ENCODE measurements at regions not wholly inside any gene's neighbourhood (a gene's known extent, or its start where the extent isn't known, plus 50 kb on each side); places are given as distances from the start of the nearest gene placed in this dataset.

DNA sequence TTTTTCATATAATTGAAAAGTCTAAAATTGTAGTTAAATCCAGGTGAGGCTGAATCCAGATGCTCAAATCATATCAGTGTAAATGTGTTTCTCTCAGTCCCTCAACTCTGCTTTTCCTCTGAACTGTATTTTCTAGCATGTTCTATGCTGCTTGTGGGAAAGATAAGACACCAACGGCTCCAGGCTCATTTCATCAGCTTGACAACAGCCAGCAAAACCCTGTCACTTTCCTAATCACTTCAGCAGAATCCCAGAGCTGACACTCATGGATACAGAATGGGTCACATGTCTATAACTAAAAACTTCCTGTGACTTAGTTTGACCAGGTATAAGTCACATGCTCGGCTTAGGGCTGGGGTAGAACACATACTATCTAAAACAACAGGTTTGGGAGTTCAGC is 179.4 kb upstream of the ADRA1B start:
- DNase-seq (ENCODE audit: low read depth in 3 of 3, low spot score in 2 of 3): no peak

DNA sequence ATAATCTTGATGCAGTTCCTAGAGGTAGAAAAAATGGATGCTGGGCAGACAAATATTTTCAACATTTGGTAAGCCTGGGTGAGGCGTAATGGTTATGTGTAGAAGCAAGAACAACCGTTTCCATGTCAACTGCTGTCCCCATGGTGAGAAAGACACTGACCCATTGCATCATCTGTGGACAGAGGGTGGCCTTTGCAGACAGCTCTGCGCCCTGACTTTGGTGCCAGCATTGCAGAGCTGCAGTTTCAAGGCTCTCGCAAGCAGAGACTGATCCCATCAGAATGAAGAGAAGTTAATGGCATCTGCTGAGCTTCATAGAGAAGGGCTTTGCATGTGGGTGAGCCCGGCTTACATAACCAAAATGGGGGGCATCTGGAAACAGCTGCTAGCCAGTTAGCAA is 179.0 kb upstream of the ADRA1B start:
- DNase-seq (ENCODE audit: low read depth in 3 of 3, low spot score in 2 of 3): no peak

DNA sequence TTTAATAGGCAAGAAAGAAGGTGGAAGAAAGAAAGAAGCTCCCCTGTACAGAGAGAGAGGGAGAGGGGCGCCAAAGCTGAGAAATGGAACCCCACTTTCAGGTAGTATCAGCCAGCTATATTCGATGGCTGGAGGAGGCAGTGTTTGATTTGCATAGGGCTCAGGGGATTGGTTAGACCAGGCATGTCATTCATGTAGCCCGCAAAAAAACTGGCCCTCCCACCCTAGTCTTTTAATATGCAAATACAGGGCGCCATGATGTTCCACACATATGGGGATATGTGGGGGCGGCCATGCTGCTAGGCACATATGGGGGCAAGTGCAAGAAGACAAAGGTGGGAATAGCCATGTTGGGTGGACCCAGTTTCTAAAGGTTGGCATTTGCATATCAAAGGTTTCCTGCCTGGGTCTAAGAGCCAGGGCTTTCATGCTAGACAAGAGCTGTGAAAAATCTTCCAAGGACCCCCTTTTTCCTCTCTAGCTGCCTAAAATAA is 174.4 kb upstream of the ADRA1B start:
- no peak for DNase-seq (ENCODE audit: low read depth in 3 of 3, low spot score in 2 of 3)

DNA sequence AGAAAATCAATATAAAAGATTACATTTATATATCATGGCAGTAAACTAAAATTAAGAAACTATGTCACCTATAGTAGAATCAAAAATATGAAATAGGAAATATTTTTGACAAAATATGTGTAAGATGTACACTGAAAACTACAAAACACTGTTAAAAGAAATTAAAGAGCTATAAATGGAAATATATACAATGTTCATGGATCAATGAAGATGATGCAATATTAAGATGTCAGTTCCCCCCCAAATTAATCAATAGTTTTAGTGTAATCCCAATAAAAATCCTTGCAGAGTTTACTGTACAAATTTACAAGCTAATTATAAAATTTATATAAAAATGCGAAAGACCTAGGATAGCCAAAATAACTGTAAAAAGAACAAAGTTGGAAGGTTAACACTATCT is 173.0 kb upstream of the ADRA1B start:
- no peak for DNase-seq (ENCODE audit: low read depth in 3 of 3, low spot score in 2 of 3)

GRCh38 chr5:159746707-159747106 is 169.6 kb upstream of the ADRA1B start:
- no peak for DNase-seq (ENCODE audit: low read depth in 3 of 3, low spot score in 2 of 3)

DNA sequence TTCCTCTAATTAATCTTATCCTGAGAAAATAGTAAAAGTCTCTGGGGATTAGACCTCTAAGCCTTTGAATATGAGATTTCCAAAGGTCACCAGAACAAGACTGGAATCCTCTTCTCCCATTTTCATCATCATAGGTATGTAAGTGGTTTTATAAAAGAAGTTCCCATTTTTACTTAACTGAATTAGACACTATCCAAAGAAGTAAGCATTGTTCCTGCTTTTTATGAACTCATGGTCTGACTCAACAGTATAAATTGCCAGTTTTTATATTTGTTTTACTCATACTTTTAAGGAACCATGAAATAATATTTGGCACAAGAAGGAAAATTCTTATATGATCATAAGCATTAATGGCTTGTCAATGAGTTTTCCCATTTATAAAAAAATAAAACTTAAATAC is 167.1 kb upstream of the ADRA1B start:
- no peak for DNase-seq (ENCODE audit: low read depth in 3 of 3, low spot score in 2 of 3)

- DNase-seq (ENCODE audit: low read depth in 3 of 3, low spot score in 2 of 3): no peak
Observed at GRCh38 chr5:159750226-159750625, 166.1 kb upstream of the ADRA1B start.

DNA sequence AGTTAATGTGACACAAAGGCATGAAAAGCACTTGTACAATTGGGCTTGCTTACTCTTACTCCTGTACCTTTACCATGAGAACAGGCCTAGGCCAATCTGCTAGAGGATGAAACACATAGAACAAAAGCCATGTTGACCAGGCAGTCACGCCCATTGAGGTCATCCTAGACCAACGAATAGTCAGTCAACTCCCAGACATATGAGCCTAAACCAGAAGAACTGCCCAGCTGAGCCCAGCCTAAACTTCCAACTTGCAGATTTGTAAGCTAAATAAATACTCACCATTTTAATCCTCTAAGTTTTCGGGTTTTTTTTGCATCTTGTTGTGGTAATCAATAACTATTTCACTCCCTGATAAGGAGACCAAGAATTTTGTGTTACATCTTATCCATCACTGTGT is 164.8 kb upstream of the ADRA1B start:
- no peak for DNase-seq (ENCODE audit: low read depth in 3 of 3, low spot score in 2 of 3)

DNA sequence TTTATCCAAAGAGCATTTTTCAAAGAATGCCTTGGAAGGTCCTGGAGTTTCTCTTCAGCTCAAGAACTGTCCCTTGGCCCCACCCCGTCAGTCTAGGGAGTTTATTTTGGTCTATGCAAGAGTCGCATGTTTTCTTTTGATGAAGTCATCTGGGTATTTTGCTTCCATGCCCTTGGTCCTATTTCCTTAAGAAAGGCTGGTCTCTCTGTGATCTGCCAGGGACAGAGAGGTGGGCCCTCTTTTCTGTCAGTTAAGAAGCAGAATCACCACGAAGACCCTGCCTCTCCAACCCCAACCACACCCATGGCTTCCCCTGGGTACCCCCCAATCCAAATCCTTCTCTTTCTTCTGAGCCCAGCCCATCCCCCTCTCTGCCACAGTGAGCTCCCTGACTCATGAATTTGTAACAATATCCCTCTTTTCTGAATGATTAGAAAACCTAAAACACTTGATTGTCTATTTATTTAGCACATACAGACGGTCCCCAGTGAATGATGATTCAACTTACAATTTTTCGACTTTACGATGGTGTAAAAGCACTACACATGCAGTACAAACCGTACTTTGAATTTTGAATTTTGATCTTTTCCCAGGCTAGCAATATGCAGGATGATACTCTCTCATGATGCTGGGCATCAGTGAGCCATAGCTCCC is 163.5 kb upstream of the ADRA1B start:
- DNase-seq (ENCODE audit: low read depth in 3 of 3, low spot score in 2 of 3): no peak

GRCh38 chr5:159758189-159758588 is 158.1 kb upstream of the ADRA1B start:
- DNase-seq (ENCODE audit: low read depth in 3 of 3, low spot score in 2 of 3): no peak

DNA sequence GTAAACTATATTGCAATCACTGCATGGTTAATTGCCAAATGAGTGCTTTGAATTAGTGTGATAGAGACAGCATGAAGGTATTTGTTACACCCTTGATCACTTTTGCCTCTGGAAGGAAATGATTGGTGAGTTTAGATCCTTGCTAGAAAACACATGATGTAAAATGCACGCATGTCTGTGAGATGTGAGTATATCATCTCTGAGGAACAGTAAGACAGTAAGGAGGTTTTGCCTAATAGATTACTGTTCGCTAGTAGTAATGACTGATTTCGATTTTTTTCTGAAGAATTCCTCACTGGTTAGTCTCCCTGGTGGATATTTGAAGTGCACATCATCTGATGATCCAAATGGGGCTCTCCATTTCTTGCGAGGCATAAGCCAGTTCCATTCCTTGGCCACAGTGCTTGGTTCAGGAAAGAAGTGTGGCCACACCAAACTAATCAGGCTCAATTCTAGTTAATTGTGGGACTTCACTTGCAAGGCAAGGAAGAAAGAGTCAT is 156.4 kb upstream of the ADRA1B start:
- no peak for DNase-seq (ENCODE audit: low read depth in 3 of 3, low spot score in 2 of 3)

- DNase-seq (ENCODE audit: low read depth in 3 of 3, low spot score in 2 of 3): no peak
Observed at GRCh38 chr5:159762921-159763320, 153.4 kb upstream of the ADRA1B start.

DNA sequence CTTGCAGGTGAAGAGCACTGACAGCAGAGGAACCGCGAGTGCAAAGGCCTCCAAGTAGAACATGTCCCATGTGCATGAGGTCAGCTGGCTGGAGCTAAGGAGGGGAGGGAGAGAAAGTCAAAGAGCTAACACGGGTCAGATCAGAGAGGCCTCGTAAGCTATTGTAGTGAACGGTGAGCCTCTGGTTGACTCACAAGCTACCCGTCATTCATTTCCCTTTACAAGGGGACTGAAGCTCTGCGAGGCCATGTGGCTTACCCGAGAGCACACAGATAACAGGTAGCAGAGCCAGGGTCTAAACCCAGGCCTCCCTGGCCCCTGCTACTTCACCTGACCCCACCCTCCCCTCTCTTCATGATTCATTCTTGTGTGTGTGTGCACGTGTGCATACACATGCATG is 152.7 kb upstream of the ADRA1B start:
- no peak for DNase-seq (ENCODE audit: low read depth in 3 of 3, low spot score in 2 of 3)

- DNase-seq (ENCODE audit: low read depth in 3 of 3, low spot score in 2 of 3): no peak
Observed at GRCh38 chr5:159764283-159765134, 151.8 kb upstream of the ADRA1B start.

DNA sequence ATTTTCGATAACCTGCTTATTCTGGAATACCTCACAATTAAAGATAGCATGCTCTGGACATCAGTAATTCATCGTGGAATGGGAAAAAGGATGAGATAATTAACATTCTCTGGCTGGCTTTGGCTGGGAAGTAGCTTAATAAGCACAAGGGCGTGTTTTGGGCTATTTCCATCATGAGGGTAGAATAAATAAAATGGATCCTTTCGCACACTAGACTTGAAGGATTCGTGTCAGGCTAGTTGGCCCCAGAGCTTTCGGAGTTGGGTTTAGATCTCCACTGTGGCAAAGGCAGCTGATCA is 151.2 kb upstream of the ADRA1B start:
- DNase-seq (ENCODE audit: low read depth in 3 of 3, low spot score in 2 of 3): no peak

DNA sequence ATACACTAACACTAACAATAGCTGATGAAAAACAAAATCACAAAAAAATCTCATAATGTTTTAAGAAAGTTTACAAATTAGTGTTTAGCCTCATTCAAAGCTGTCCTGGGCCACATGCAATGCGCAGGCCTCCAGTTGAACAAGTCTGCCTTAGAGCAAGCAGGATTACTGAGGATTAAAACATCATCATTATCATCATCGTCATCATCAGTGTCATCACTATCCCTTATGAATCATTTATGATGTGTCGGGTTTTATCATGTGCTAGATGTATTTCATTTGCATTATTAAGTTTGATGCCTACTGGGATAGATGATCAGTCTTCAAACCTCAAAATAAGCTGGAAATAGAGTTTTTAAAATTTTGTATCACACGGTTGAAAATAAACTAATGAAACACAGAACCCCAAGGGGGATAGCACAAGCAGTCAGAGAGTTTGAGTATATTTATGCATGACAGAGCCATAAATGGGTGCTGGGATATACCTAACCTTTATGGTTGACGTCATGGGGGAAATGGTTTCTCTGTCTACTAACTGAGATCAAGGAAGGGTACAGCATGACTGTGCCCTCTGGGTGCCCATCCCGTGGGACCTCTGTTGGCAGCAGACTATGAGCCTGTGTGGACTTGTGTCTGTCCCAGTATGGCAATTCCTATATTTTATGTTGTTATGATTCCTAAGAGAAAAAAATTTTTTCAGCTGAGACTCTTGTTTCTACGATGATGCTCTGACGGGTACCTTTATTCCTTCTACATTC is 150.3 kb upstream of the ADRA1B start:
- DNase-seq (ENCODE audit: low read depth in 3 of 3, low spot score in 2 of 3): no peak

- no peak for DNase-seq (ENCODE audit: low read depth in 3 of 3, low spot score in 2 of 3)
Observed at GRCh38 chr5:159768243-159768642, 148.0 kb upstream of the ADRA1B start.

GRCh38 chr5:159772698-159773061 is 143.6 kb upstream of the ADRA1B start:
- no peak for DNase-seq (ENCODE audit: low read depth in 3 of 3, low spot score in 2 of 3)

GRCh38 chr5:159773062-159773924 is 143.0 kb upstream of the ADRA1B start:
- peak in 2 of 3 donors; percentile 38 to 45 for DNase-seq (ENCODE audit: low read depth in 3 of 3, low spot score in 2 of 3)

DNA sequence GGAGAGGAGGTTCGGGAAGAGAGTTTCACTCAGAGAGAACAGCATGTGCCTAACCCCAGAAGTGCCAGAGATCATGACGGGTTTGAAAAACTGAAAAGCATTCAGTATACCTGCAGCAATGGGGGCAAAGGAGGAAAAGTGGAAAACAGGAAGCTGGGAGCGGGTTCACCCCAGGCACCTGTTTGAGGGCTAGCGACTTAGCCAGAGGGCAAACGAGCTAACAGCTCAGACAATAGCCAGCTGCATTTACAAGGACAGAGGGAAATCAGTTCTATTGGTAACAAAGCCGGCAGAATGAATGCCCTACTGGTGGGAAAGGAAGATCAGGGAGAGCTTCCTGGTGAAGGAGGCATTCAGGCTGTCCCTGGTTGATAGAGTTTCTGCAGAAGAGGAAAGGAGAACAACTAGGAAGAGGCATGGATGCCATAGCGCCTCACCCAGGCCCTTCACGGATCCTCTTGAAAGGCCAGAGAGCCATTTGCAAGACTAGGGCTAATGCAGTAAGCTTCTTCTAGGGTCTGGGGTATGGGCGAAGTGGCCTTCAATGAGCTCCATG is 141.7 kb upstream of the ADRA1B start:
- no peak for DNase-seq (ENCODE audit: low read depth in 3 of 3, low spot score in 2 of 3)
